DND-41 (cell line): ENCODE measurements at regions not wholly inside any gene's neighbourhood (a gene's known extent, or its start where the extent isn't known, plus 50 kb on each side); places are given as distances from the start of the nearest gene placed in this dataset.

Source experiments
- ATAC-seq: fragments of 200-7000 bp; cut with Tn5 transposase; 3 replicates; pipeline ENCODE4 v1.9.1; 2021; ENCODE audit warnings: low read depth; ENCODE audit not compliant: insufficient read depth
- DNase-seq: peaks from one replicate; pipeline ENCODE4 v3.0.0-alpha.2; 2020
- H2AFZ ChIP-seq: 2 replicates; pipeline ENCODE4 v1.6.0; 2012; ENCODE audit warnings: low read depth, low read length
- H3K27ac ChIP-seq: 2 replicates; pipeline ENCODE4 v1.5.1; 2012; ENCODE audit warnings: low read length, inconsistent platforms
- H3K27me3 ChIP-seq: fragments of 200-600 bp; sonication (generic); 2 replicates; pipeline ENCODE4 v1.6.0; 2012; ENCODE audit warnings: low read length, mild to moderate bottlenecking, inconsistent platforms; ENCODE audit not compliant: insufficient read depth, poor library complexity
- H3K36me3 ChIP-seq: 2 replicates; pipeline ENCODE4 v1.5.1; 2012; ENCODE audit warnings: low read length, inconsistent platforms; ENCODE audit not compliant: insufficient read depth
- H3K4me1 ChIP-seq: 2 replicates; pipeline ENCODE4 v1.5.1; 2012; ENCODE audit warnings: mild to moderate bottlenecking, low read length; ENCODE audit not compliant: insufficient read depth
- H3K4me2 ChIP-seq: 2 replicates; pipeline ENCODE4 v1.6.0; 2012; ENCODE audit warnings: mild to moderate bottlenecking, moderate library complexity, low read length, inconsistent platforms; ENCODE audit not compliant: insufficient read depth
- H3K4me3 ChIP-seq, 2 experiments: fragments of 200-600 bp in 1 of 2; shearing (Covaris generic) in 1 of 2; 2 replicates each; pipeline ENCODE4 v1.5.1; 2012 to 2016; ENCODE audit warnings: inconsistent platforms in 2 of 2, low read length in 2 of 2, mild to moderate bottlenecking in 2 of 2, low read depth in 1 of 2, moderate library complexity in 1 of 2
- H3K79me2 ChIP-seq: 2 replicates; pipeline ENCODE4 v1.6.0; 2012; ENCODE audit warnings: low read length, inconsistent platforms; ENCODE audit not compliant: insufficient read depth
- H3K9ac ChIP-seq: 2 replicates; pipeline ENCODE4 v1.6.0; 2012; ENCODE audit warnings: low read depth, mild to moderate bottlenecking, inconsistent platforms, low read length, moderate library complexity
- H3K9me3 ChIP-seq: 2 replicates; pipeline ENCODE4 v1.5.1; 2012; ENCODE audit warnings: low read length, moderate library complexity, mild to moderate bottlenecking, inconsistent platforms; ENCODE audit not compliant: insufficient read depth, severe bottlenecking
- H4K20me1 ChIP-seq: 2 replicates; pipeline ENCODE4 v1.6.0; 2012; ENCODE audit warnings: low read length; ENCODE audit not compliant: insufficient read depth
- EZH2 ChIP-seq: IDR thresholded peaks from 3 replicates; pipeline ENCODE4 v1.6.1; 2012; ENCODE audit warnings: borderline replicate concordance, low read depth, mild to moderate bottlenecking, moderate library complexity, low read length, inconsistent platforms; ENCODE audit not compliant: severe bottlenecking
- TF ChIP-seq, protein P1 (sequence below): IDR thresholded peaks from 2 replicates; pipeline ENCODE4 v1.5.1; 2012; ENCODE audit warnings: borderline replicate concordance, low read length, moderate library complexity, mild to moderate bottlenecking; ENCODE audit not compliant: poor library complexity, severe bottlenecking; ENCODE audit errors: extremely low read depth

GRCh38 chr1:201655910-201656309 lies 117.0 kb downstream of the NAV1 start:
- no peak overlapping the region for H3K4me2 ChIP-seq
- H4K20me1 ChIP-seq, result peaks cover 18% of the 10 kb centered on the region
- no peak overlapping the region for H3K9ac ChIP-seq
- no peak overlapping the region for H2AFZ ChIP-seq
- H3K79me2 ChIP-seq, result no peaks in the 10 kb centered on the region
- H3K27me3 ChIP-seq, result peaks cover 29% of the 10 kb centered on the region
- no peak overlapping the region for H3K27ac ChIP-seq
- no peak overlapping the region for H3K4me3 ChIP-seq
- H3K36me3 ChIP-seq, result no peaks in the 10 kb centered on the region
- ATAC-seq, result no peak
- no peaks in the 10 kb centered on the region for H3K4me1 ChIP-seq
- no peak for DNase-seq
- no peak for TF ChIP-seq EZH2
- TF ChIP-seq, protein P1, sequence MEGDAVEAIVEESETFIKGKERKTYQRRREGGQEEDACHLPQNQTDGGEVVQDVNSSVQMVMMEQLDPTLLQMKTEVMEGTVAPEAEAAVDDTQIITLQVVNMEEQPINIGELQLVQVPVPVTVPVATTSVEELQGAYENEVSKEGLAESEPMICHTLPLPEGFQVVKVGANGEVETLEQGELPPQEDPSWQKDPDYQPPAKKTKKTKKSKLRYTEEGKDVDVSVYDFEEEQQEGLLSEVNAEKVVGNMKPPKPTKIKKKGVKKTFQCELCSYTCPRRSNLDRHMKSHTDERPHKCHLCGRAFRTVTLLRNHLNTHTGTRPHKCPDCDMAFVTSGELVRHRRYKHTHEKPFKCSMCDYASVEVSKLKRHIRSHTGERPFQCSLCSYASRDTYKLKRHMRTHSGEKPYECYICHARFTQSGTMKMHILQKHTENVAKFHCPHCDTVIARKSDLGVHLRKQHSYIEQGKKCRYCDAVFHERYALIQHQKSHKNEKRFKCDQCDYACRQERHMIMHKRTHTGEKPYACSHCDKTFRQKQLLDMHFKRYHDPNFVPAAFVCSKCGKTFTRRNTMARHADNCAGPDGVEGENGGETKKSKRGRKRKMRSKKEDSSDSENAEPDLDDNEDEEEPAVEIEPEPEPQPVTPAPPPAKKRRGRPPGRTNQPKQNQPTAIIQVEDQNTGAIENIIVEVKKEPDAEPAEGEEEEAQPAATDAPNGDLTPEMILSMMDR, result no peak
- no peaks in the 10 kb centered on the region for H3K9me3 ChIP-seq

- no peak overlapping the region for H3K4me2 ChIP-seq
- no peak overlapping the region for H3K9ac ChIP-seq
- ATAC-seq (no peak), DNase-seq (no peak)
- no peaks in the 10 kb centered on the region for H3K9me3 ChIP-seq
- no peak for TF ChIP-seq EZH2
- TF ChIP-seq, protein P1, result no peak
- H3K4me3 ChIP-seq, result no peak overlapping the region
- peaks cover 33% of the 10 kb centered on the region for H3K27me3 ChIP-seq
- no peaks in the 10 kb centered on the region for H3K36me3 ChIP-seq
- no peak overlapping the region for H3K27ac ChIP-seq
- H3K4me1 ChIP-seq, result no peaks in the 10 kb centered on the region
- no peaks in the 10 kb centered on the region for H3K79me2 ChIP-seq
- H2AFZ ChIP-seq, result no peak overlapping the region
- peaks cover 17% of the 10 kb centered on the region for H4K20me1 ChIP-seq
Measured at GRCh38 chr1:201656311-201657032, 117.5 kb downstream of the NAV1 start.

GRCh38 chr1:201659572-201659971 lies 120.6 kb downstream of the NAV1 start:
- Histone ChIP-seq H3K4me1 (no peaks in the 10 kb centered on the region), H3K36me3 (no peaks in the 10 kb centered on the region), H3K4me2 (no peak overlapping the region), H3K9me3 (no peaks in the 10 kb centered on the region), H4K20me1 (peaks cover 6% of the 10 kb centered on the region), H2AFZ (no peak overlapping the region), H3K27me3 (peaks cover 20% of the 10 kb centered on the region), H3K27ac (no peak overlapping the region), H3K4me3 (no peak overlapping the region), H3K9ac (no peak overlapping the region), H3K79me2 (no peaks in the 10 kb centered on the region)
- TF ChIP-seq, protein P1, result no peak
- TF ChIP-seq EZH2, result no peak
- ATAC-seq, result no peak
- DNase-seq, result no peak
